ENCODE measurements at regions not wholly inside any gene's neighbourhood (a gene's known extent, or its start where the extent isn't known, plus 50 kb on each side); places are given as distances from the start of the nearest gene placed in this dataset.

DNA sequence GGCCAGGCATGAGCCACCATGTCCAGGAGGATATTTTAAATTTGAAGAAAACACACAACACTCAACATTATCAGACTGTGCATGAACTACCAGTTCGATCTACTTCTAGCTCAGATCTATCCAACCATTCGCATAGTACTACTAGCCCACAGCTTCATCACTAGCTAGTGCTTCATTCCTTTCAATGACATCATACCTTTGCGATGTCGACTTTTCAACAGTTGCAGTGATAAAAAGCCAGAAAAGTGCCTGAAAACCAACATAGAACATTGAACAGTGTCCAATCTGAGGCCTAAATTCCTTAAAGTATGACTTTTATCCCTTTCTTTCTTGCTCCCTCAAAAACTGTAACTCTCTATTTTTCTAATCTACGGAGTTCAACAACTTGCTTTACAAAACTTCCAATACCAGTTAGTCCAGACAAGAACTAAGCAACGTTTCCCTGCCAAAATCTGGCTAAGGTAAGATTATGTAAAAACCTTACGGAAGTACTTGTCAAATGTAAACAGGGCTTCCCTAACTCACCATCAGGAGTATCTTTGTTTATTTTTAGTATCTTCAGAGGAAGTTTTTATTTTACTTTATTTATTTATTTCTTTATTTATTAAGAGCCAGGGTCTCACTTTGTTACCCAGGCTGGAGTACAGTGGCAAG is 434.0 kb upstream of the JARID2 start:
- Mint-ChIP-seq H3K4me1 (ENCODE audit: low read depth, unreplicated experiment) (peaks cover 15% of the 10 kb centered on the region), H3K4me3 (ENCODE audit: unreplicated experiment) (no peak overlapping the region), H3K9me3 (ENCODE audit: unreplicated experiment) (peaks cover 7% of the 10 kb centered on the region), H3K36me3 (ENCODE audit: unreplicated experiment) (peaks cover 9% of the 10 kb centered on the region), H3K27me3 (ENCODE audit: unreplicated experiment) (no peaks in the 10 kb centered on the region), H3K27ac (ENCODE audit: unreplicated experiment) (no peak overlapping the region)
- no peak for TF ChIP-seq CTCF (IDR thresholded peaks at IDR 0.05; ENCODE audit: partially characterized antibody, unreplicated experiment)
- DNase-seq = no peak

DNA sequence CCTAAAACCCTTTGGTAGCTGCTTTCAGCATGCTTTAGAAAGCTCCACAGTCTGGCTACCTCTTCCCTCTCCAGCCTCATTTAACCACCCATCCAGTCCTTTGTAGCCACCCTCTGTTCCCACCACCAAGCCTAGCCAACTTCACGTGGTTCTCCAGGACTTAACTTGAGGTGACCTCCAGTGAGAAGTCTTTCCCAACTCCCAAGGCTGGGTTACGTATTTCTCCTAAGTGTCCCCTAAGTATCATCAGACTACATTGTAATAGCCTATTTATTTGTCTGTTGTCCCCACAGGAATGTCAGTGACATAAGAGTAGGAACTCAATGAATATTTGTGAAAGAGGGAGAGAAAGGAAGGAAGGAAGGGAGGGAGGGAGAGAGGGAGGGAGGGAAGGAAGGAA is 431.9 kb upstream of the JARID2 start:
- no peak for DNase-seq
- no peaks in the 10 kb centered on the region for H3K27me3 Mint-ChIP-seq (ENCODE audit: unreplicated experiment)
- peaks cover 3% of the 10 kb centered on the region for H3K36me3 Mint-ChIP-seq (ENCODE audit: unreplicated experiment)
- TF ChIP-seq CTCF (IDR thresholded peaks at IDR 0.05; ENCODE audit: partially characterized antibody, unreplicated experiment) = no peak
- H3K4me1 Mint-ChIP-seq (ENCODE audit: low read depth, unreplicated experiment) = peaks cover 16% of the 10 kb centered on the region
- H3K27ac Mint-ChIP-seq (ENCODE audit: unreplicated experiment) = no peak overlapping the region
- H3K4me3 Mint-ChIP-seq (ENCODE audit: unreplicated experiment) = no peak overlapping the region
- peaks cover 1% of the 10 kb centered on the region for H3K9me3 Mint-ChIP-seq (ENCODE audit: unreplicated experiment)

DNA sequence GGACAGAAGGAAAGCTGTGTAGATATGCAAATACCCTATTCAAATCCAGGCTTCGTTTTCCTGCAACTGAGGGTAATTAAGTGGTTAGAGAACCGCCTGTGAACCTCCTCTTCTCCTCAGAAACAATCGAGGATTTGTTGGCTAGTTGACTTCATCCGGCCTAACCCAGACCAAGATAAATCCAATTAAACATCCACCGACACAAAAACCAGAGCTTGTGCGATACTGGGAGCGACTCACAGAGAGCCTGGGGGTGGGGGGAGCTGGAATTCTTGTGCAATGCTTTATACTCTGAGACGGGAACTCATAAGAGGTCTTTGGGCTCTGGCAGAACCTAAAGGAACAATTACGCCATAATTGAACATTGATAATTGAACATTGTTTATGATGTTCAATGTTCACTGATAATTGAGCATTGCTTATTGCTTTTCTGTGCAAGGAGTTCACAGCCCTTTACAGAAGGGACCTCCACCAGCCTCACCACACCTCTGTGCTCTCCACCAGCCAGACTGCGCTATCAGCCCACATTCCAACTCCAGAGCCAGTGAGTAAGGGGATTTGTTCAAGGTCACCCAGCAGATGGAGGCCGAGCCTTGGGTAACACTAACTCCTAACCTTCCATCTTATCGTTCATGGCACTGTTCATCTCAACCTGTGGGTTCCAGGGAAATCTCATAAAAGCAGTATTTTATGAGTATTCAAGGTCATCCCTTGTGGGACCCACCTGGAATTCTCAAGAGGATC is 429.6 kb upstream of the JARID2 start:
- Mint-ChIP-seq H3K4me1 (ENCODE audit: low read depth, unreplicated experiment) (peaks cover 15% of the 10 kb centered on the region), H3K4me3 (ENCODE audit: unreplicated experiment) (no peak overlapping the region), H3K27me3 (ENCODE audit: unreplicated experiment) (no peaks in the 10 kb centered on the region), H3K36me3 (ENCODE audit: unreplicated experiment) (peaks cover 5% of the 10 kb centered on the region), H3K27ac (ENCODE audit: unreplicated experiment) (no peak overlapping the region), H3K9me3 (ENCODE audit: unreplicated experiment) (no peaks in the 10 kb centered on the region)
- no peak for DNase-seq
- TF ChIP-seq CTCF (IDR thresholded peaks at IDR 0.05; ENCODE audit: partially characterized antibody, unreplicated experiment) = no peak

DNA sequence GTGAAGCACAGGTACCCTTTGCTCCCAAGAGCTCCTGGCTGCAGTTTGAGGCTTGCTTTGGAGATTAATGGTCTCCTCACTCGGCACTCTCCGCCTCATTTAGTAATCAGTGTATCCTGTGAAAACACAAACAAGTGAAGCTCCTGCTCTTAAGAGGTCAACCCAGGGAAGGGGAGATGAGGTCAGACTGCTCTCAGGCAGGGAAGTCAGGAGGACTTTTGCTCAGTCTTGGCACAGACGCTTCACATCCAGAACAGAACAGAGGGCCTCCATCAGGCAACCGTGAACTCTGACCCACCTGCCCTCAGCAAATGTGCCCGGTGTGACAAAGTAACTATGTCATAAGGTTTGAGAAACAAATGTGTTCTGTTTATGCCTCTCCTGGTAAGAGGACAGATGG is 428.8 kb upstream of the JARID2 start:
- Mint-ChIP-seq H3K4me1 (ENCODE audit: low read depth, unreplicated experiment) (peaks cover 15% of the 10 kb centered on the region), H3K27ac (ENCODE audit: unreplicated experiment) (no peak overlapping the region), H3K27me3 (ENCODE audit: unreplicated experiment) (no peaks in the 10 kb centered on the region), H3K4me3 (ENCODE audit: unreplicated experiment) (no peak overlapping the region), H3K36me3 (ENCODE audit: unreplicated experiment) (peaks cover 5% of the 10 kb centered on the region), H3K9me3 (ENCODE audit: unreplicated experiment) (no peaks in the 10 kb centered on the region)
- no peak for TF ChIP-seq CTCF (IDR thresholded peaks at IDR 0.05; ENCODE audit: partially characterized antibody, unreplicated experiment)
- no peak for DNase-seq

- peaks cover 5% of the 10 kb centered on the region for H3K36me3 Mint-ChIP-seq (ENCODE audit: unreplicated experiment)
- H3K9me3 Mint-ChIP-seq (ENCODE audit: unreplicated experiment) = no peaks in the 10 kb centered on the region
- no peak for TF ChIP-seq CTCF (IDR thresholded peaks at IDR 0.05; ENCODE audit: partially characterized antibody, unreplicated experiment)
- H3K27ac Mint-ChIP-seq (ENCODE audit: unreplicated experiment) = no peak overlapping the region
- peaks cover 15% of the 10 kb centered on the region for H3K4me1 Mint-ChIP-seq (ENCODE audit: low read depth, unreplicated experiment)
- H3K4me3 Mint-ChIP-seq (ENCODE audit: unreplicated experiment) = no peak overlapping the region
- no peaks in the 10 kb centered on the region for H3K27me3 Mint-ChIP-seq (ENCODE audit: unreplicated experiment)
- no peak for DNase-seq
Measured at GRCh38 chr6:14818422-14818884, 427.4 kb upstream of the JARID2 start.

Data from glutamatergic neuron (in vitro differentiated cells).